GM21360 (cell line): ENCODE measurements at regions not wholly inside any gene's neighbourhood (a gene's known extent, or its start where the extent isn't known, plus 50 kb on each side); places are given as distances from the start of the nearest gene placed in this dataset.
A peak's percentile ranks its signal among the peaks of the same experiment; 100 is the strongest.

Experiments used
- ATAC-seq: cut with Tn5 transposase; IDR thresholded peaks from one replicate; pipeline ENCODE4 v1.9.1; 2021; ENCODE audit warnings: mild to moderate bottlenecking, moderate library complexity; ENCODE audit not compliant: unreplicated experiment

DNA sequence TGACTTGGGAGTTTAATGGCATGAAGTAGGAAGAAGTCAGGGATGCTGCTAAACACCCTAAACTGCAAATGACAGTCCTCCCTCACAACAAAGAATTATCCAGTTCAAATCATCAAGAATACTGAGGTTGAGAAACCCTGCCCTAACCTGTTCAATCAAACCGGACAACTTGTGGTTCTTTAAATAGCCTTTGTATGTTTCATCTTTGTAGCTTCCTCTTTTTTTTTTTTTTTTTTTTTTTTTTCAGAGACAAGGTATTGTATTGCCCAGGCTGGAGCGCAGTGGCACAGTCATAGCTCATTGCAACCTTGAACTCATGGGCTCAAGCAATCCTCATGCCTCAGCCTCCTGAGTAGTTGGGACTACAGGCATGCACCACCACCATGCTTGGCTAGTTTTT is 52.5 kb upstream of the TTC29 start:
- peak; percentile 51 for ATAC-seq

DNA sequence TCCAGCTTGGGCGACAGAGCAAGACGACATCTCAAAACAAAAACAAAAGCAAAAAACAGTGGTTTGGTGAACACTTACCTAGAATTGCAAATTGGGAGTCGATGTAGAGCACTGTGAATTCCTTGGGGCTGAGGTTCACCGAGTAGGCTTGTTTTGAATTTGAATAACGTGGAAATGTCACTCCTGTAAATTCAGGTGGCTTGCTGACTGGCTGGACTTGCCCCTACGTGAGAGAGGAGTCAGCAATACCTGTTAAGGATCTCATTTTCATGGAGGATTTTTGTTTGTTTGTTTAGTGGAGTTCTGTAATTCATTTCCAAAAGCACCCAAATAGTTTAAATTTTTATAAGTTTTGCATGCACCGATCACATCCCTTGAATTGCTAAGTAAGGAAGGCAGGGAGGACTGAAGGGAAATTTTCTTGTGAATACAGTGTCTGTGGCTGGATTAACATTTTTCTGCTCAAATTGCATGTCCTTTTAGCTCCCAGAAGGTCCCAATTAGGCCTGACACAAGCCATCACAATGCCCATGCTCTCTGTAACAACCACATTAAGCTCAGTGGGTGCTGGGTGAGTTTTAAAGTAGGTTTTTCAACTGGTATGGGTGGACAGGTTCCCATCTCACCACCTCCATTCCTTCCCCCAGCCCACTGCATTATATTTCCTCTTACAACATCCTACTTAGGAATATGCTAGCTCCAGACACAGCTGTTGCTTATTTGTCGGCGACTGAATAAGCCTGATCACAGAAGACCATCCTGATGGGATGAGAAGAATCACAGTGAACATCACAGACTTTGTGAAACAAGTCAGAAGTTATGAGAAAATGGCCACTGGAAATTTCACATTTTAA is 58.5 kb upstream of the TTC29 start:
- ATAC-seq, result no peak

DNA sequence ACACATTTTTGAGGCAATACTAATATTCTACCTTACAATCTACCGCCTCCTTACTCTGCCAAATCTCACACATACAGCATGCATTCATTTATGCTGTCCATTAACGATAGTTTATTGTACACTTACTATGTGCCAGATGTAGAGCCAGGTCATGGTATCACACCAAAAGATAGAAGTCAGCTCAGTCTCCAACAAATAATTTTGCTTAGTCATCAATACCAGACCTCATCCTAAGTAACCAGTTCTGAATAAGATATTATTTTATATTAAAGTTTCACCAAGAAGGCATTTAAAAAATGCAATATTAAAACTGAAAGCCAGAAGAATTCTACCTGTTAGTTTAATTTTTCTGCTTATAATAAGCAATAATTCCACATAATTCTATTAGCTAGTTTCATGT is 60.6 kb upstream of the TTC29 start:
- no peak for ATAC-seq

DNA sequence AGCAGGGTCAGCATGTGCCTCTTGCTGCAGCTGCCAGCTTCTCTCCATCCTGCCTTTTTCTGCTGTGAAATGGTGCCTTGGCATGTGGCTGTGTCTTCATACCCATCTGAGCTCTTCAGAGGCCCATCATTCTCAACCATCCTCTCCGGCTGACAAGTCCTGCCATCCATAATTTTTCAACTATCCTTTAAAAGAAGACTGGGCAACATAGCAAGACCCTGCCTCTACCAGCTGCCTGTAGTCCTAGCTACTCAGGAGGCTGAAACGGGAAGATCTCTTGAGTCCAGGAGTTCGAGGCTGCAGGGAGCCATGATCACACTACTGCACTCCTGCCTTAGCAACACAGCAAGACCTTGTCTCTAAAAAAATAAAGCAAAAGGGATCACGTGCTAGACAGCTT is 64.2 kb upstream of the TTC29 start:
- ATAC-seq, result no peak

DNA sequence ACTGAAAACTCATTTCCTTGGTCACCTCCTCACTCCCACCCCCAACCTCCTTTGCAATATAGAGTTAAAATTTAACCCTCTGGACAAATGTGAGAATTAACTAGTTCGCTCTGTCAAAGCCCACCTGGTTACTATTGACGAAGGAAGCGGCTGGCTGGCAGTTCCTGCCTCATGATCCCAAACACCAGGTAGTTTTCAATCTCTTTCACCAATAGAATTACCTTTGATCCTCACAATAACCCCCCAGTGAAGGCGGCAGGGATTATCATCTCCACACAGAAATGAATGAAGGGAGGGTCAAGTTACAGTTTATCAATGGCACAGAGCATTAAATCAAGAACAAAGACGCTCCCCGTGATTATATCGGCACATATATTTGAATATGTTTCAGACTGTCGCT is 65.7 kb upstream of the TTC29 start:
- no peak for ATAC-seq

DNA sequence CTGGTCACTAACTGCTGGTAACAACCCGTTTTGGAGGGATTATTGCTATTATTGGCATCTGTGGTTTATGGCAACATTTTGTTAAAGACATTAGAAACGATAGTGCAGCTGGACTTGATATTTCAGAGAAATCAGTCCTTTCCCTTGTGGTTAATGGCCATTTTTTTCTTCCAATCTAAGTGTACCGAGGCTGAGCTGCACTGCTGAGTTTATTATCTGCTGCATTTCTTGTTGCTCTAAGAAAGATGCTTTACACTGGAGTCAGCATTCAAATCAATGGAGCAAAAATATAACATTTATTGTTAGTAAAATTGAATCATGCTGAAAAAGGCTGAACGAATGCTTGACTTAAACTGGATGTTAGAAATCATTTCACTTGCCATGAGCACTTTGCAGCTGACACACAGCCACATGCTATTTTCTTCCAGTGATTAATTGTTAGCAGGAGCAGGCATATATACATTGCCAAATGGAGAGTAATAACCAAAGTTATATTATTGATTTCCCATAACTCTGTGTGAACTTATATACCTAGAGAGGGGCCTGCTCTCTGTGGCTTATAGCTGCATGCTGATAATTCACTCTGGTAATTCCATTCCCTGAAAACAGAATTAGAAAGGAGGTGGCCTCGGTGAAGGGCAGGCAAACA is 66.5 kb upstream of the TTC29 start:
- ATAC-seq, result no peak

DNA sequence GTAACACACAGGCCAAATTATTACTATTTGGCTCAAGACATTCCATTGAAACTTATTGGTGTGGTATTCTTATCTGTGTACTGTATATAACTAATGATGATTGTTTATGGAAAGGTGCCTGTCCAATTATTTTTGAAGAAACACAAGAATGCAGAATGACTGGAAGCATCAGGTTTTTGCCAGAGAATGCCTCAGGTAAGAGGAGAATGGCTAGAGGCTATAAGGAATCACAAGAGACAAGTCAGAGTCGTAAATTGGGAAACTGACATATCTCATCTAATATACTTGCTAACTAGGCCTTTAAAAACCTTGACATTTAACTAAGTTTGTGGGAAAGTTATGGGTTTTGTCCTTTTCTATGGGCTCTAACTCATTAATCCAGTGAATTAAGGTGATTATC is 69.3 kb upstream of the TTC29 start:
- no peak for ATAC-seq

DNA sequence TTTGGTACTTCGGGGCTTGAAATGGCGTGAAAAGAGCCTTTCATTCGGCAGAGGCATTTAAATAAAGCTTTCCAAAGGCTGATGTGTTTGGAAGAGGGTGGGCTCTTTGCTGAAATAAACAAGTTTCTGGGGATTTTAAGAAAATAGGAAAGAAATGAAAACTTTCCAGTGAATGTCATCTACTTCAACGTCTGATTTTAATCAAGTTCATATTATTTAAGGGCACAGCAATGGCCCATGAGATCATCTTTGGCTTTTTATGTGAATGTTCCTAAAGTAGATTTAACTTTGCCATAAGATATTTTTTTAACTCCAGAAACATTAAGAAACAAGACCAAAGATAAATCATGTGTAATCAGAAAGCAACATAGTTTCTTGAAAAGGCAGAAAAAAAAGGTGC is 69.8 kb upstream of the TTC29 start:
- ATAC-seq, result no peak

DNA sequence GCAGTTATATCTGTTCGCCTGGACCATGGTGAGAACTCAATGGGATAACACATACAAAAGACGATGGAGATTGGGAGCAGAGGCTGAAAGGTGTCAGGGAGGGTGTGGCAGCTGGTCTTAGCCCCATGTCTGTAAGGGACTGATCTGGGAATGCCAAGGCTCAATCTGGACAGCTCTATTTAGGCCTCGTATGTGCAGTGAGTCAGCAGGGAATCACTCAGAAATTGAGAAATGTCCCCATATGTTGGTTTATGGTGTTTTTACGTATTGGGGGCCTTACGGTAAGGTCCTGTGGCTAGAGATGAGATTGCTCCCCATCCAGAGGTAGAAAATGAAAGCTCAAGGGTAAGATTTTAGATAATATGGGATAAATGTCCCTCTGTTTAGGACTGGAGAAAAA is 71.4 kb upstream of the TTC29 start:
- ATAC-seq, result no peak

DNA sequence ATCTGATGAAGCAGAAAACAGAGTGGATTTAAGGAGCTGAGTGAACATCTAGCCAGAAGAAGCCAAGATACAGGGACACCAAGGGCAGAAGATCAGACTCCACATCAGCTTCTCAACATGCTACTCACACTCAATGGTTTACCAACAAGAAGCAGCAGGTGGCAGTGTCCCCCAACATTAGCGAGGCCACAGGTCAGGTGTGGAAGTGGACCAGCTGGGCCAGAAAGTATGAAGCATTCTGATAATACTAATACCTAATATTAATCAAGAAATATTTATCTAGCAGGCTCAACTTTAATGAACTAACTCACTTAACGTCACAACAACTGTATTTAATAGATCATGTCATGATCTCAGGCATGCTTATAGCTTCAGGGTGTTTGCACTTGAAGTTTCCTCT is 73.4 kb upstream of the TTC29 start:
- peak; percentile 74 for ATAC-seq

DNA sequence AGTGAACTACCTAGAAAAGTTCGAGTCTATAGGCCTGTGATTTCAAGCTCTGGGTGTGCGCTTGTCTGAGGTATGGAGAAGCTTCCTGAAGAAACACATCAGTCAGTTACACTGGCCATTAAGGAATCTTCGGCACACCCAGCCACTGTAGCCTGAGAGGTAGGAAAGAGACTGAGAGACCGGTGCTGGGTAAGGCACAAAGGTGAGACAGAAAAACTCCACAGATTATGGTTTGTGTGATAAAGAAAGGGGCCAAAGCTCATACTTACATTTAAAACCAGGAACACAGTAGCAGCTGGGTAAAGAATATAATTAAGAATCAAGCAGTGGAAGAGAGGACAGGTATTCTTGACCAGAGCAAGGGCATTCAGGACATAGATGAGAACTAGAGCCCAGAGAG is 74.8 kb upstream of the TTC29 start:
- ATAC-seq, result no peak

DNA sequence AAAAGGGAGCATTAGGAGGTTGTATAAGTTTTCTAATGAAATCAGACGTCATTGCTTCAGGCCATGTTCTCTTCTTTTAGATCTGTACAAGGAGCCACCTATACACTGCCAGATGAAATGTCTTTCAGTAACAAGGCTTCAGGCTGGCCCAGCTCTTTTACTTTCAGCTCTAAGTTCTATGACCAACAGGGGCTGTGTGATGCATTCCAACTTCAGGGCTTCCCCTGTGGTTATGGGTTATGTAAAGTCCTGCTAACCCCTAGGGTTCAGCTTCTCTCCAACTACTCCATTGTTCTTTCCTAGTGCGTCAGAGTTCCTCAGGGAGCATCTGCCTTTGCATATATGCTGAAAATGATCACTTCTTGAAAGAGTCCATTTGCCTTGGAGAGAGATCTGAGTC is 79.4 kb upstream of the TTC29 start:
- ATAC-seq, result no peak

DNA sequence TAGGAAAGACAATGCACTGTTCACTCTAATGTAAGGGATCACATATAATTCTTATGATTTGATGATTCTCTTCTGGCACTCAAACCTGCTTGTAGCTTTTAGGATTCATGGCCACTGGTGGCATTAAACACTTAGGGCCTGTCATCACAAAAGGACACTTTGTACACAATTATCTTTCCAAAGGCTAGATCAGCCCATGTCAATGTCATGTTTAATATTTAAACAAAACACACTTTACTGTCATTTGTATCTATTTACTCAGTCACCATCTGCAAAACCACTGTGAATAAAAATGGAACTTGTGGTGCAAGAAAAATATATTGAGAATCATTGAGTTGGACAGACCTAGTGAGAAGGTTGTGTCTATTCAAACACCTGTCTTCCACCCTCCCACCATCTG is 83.6 kb upstream of the TTC29 start:
- no peak for ATAC-seq

DNA sequence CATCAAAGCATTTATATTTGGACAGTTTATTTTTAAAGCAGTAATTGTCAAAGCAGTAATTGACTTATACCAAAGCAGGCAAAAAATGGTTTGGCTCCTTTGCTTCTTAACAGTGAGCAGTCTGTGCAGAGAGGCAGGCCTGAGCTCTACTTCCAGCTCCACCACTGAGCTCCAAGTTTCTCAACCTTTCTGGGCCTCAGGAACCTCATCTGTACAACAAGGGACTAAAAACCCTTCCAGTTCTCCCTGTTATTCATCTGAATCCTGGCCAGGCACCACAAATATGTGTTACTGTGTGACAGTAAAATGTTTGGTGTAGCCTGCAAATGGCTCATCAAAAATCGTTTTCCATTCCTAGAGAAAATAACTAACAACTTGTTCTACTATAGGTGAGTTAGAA is 88.7 kb upstream of the TTC29 start:
- ATAC-seq, result no peak

DNA sequence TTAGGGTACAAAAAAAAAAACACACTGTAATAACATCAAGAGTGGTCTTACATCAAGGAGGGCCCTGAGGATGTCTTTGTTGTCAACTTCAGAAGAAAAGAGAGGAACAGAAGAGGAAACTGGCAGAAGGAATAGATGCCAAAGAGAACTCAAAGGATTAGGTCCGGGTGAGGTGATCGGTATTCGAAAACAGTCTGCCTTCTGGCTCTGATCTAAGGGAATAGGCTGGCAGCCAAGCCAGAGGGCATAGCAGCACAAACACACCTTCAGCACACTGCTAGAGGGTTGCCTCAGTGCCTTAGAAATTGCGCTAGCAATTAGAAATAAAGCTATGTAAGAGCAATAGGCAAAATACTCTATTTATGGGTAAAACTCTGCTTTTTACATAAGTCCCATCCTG is 91.4 kb upstream of the TTC29 start:
- no peak for ATAC-seq

DNA sequence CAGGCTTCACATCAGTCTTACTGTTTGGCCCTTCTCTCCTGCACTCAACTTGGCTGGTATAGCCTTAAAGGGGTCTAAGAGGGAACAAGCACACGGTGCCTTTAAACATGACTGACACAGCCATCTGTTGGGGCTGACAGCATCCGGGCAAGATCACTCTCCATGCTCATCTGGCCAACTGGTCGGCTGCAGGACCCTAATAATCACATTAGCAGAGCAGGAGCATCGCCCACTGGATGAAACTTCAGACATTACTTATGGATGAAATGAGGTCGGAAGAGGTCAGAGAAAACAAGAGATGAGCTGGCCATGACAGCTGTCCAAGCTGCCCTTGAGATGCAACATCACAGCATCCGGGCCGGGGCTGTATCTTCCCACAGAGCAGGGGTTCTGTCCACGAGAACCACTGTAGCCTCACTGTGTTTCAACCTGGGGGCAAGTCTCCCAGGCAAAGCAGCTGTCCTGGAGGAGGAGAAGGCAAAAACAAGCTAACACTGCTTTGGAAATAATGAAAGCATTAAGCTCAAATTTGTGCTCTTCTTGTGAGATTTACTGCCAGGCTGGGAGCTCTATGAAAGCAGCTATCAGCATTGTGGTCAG is 94.4 kb upstream of the TTC29 start:
- ATAC-seq, result no peak

DNA sequence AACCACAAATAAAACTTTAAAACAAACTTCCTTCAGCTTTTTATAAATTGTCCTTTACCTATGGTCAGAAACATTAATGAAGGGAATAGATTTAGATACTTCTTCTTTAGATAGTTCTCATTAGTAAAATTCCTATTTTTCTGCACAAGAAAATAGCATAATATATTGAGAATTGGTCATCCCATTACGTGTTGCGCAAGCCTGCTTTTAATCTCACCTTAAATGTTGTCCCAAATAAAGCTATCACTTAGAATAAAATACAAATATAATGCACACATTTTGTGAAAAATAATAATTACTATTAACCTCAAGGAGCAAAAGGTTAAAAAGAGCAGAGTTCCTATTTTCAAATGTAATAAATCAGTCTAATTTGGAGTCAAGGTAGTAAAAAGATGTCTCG is 95.2 kb upstream of the TTC29 start:
- ATAC-seq, result no peak

DNA sequence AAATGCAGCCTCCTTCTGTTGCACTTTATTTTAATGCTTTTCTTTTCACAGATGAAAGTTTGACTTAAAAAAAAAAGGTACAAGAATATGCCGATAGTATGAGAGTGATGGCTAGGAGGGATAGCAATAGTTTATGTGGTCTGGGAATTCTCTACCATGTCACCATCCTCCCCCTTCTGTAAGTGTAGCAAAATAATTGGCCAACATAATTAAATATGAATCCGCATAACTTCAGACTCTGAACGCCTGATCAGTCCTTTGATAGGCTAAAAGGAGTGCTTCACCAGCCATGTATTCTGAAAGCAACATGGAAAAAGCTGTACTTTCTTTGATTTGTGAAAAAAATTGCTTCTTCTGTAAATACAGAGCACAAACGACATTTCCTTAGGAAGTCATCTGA is 95.7 kb upstream of the TTC29 start:
- ATAC-seq, result no peak

DNA sequence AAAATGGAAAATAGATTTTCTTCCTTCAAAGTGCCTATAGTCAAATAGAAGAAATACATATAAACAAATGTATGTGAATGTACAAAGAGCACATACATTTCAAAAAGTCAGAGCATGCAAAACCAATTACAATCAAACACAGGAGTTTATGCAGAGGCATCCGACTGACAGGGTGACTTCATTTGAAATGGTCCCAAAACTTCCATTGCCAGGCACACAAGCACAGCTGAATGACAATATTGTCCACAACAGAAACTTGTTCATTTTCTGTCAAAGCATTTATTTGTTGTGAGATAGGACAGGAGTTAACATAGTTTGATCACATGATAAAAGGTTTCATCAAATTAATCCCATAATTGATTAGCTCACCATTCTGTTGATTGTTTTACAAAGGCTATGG is 96.4 kb upstream of the TTC29 start:
- no peak for ATAC-seq

DNA sequence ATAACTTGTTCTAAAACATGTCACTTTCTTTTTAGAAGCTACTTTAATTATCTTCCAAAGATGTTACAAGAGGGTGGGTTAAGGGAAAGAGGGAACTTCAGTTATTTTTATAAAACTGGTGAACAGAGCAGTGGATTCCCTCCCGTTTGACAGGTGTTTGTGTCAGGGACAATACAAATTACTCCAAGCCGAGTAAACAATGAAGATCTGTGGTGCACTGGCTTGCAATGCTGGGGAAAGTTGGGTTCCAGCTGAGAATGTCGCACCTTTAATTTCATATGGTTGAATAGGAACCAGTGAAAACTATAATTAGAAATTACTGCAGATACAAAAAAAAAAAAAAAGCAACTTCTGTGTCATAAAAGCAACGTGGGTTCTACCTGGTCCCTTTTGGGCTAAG is 98.6 kb upstream of the TTC29 start:
- ATAC-seq, result no peak

DNA sequence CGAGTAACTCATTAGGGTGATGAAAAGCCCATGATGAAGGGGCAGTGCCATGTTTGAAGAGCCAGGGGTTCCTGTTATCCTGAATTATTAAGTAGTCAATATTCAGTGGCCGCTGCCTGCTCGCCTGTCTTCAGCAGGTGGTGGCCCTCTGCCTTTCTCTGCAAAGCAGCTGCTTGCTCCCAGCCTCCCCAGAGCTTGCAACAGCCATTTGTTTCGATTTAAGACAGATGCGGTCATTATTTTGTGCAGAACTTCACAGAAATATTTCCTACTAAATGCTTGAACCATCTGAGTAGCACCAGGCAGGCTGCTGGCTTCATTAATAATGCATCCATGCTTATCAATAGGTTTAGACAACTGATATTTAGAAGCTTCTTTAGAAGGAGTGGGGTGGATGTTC is 104.3 kb upstream of the TTC29 start:
- ATAC-seq, result no peak

DNA sequence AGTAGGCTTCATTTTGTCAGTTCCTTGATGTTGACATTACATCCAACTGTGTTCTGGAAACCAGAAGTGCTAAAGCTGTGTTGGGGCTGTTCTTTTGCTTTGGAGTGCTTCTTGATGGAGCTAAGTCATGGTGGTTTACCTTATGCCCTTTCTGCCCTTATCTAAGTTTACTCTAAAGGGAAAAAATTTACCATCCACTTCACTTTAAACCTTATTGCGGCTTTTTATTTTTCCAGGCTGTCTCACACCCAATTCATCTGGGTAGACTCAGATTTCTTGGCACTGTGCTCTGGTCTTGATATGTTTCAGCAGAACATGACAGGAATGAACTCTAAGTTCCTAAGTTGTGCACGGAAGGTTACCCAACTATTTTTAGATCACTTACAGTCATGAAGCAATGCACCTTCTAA is 104.7 kb upstream of the TTC29 start:
- ATAC-seq, result no peak
